ENCODE measurements at regions not wholly inside any gene's neighbourhood (a gene's known extent, or its start where the extent isn't known, plus 50 kb on each side); places are given as distances from the start of the nearest gene placed in this dataset.

- TF ChIP-seq, protein P1, sequence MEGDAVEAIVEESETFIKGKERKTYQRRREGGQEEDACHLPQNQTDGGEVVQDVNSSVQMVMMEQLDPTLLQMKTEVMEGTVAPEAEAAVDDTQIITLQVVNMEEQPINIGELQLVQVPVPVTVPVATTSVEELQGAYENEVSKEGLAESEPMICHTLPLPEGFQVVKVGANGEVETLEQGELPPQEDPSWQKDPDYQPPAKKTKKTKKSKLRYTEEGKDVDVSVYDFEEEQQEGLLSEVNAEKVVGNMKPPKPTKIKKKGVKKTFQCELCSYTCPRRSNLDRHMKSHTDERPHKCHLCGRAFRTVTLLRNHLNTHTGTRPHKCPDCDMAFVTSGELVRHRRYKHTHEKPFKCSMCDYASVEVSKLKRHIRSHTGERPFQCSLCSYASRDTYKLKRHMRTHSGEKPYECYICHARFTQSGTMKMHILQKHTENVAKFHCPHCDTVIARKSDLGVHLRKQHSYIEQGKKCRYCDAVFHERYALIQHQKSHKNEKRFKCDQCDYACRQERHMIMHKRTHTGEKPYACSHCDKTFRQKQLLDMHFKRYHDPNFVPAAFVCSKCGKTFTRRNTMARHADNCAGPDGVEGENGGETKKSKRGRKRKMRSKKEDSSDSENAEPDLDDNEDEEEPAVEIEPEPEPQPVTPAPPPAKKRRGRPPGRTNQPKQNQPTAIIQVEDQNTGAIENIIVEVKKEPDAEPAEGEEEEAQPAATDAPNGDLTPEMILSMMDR (IDR thresholded peaks at IDR 0.05): no peak
- TF ChIP-seq POLR2A (IDR thresholded peaks at IDR 0.05): no peak
Observed at GRCh38 chr1:68359045-68359444, 90.7 kb downstream of the RPE65 start.
